HG02763 (cell line): ENCODE measurements at regions not wholly inside any gene's neighbourhood (a gene's known extent, or its start where the extent isn't known, plus 50 kb on each side); places are given as distances from the start of the nearest gene placed in this dataset.

Experiments used
- ATAC-seq: cut with Tn5 transposase; IDR thresholded peaks from one replicate; pipeline ENCODE4 v1.9.1; 2021; ENCODE audit warnings: mild to moderate bottlenecking, moderate library complexity; ENCODE audit not compliant: unreplicated experiment

DNA sequence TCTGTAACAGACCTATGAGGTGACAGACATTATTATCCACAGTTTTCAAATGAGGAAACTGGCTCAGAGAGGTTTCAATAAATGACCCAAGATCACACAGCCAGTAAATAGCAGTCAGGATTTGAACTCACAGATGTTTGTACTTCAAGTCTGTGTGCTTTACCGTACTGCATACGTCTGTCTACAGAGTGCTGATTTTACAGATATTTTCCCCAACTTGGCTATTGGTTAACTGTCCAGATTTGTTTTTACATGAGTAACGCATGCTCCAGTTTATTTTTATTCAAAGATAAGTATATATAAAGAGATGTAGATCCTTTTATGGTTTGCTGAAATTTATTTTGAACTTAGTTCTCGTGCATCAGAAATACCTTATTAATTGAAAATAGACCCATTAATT lies 65.7 kb upstream of the SLC38A2 start:
- ATAC-seq = no peak

DNA sequence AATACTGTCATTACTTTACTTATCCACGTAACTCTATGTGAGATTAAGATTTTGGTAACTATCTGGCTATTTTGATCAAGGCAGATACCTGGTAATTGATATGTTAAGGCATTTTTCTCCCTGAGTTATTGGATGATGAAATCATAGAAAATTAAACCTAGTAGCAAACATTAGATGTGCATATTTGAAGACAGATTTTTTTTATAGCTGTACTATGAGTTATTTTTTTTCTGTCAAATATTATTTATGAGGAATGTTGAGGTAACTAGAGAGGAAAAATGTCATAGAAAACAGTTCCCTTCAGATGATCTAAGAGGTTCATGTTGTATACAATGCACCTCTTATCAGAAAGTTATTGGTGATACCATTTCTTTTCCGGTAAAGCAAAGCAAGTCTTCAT lies 64.9 kb upstream of the SLC38A2 start:
- no peak for ATAC-seq

- no peak for ATAC-seq
These were observed 64.2 kb upstream of the SLC38A2 start for GRCh38 chr12:46436747-46437146.

GRCh38 chr12:46435625-46436024 lies 63.1 kb upstream of the SLC38A2 start:
- no peak for ATAC-seq

GRCh38 chr12:46435029-46435428 lies 62.5 kb upstream of the SLC38A2 start:
- no peak for ATAC-seq

DNA sequence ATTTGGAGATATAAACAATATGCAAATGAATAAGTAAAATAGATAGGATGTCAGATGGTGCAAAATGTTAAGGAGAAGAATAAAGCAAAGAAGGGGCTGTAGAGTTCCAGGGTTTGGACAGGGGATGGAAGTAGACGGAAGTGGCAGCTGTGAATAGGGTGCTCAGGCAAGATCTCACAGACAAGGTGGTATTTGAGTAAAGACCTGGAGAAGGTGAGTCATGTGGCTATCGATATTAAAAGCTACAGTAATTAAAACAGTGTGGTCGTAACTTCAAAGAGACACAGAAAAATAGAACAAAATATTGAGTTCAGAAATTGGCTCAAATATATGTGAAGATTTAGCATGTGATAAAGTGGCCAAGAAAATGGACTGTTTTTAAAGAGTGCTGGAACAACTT lies 61.3 kb upstream of the SLC38A2 start:
- no peak for ATAC-seq

GRCh38 chr12:46432325-46432724 lies 59.8 kb upstream of the SLC38A2 start:
- ATAC-seq = no peak

- ATAC-seq = no peak
These were observed 57.9 kb upstream of the SLC38A2 start for GRCh38 chr12:46430340-46430948.
